ENCODE measurements at regions not wholly inside any gene's neighbourhood (a gene's known extent, or its start where the extent isn't known, plus 50 kb on each side); places are given as distances from the start of the nearest gene placed in this dataset.

DNA sequence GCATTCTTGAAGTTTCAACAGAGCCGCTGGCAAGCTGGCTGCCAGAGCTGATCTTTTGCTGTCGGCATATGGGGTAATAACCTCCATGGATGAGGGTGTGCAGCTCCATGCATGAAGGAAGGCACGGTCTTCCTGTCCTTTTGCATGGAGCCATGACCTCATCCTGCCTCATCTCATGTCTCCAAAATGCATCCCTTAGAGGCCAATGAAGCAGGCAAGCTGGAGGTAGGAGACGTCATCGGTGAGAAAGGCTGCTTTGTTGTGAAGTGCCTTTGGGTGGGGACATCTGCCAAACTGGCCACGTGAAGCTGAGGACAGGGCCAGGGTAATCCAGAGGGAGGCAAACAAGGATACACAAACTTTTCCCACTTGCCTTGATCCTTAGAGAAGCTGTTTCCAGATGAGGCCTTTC lies 161.5 kb upstream of the TBX20 start:
- TF ChIP-seq CTCF (IDR thresholded peaks at IDR 0.05) (no peak), POLR2A (IDR thresholded peaks at IDR 0.05) (no peak), POLR2AphosphoS5 (IDR thresholded peaks at IDR 0.05) (no peak), EP300 (IDR thresholded peaks at IDR 0.05) (no peak)
